Uterus (tissue), 3 donors: ENCODE measurements at regions not wholly inside any gene's neighbourhood (a gene's known extent, or its start where the extent isn't known, plus 50 kb on each side); places are given as distances from the start of the nearest gene placed in this dataset.

Source experiments
- DNase-seq, 2 donors: peaks; one replicate each; pipeline ENCODE4 v3.0.0-alpha.2; 2019 to 2020
- H3K27ac ChIP-seq, 2 donors: fragments of 200-600 bp; sonication (generic); 1 replicate in 1 of 2; 2 replicates in 1 of 2; pipeline ENCODE4 v1.5.1; 2016 to 2018
- H3K27me3 ChIP-seq, 2 donors: fragments of 200-600 bp; sonication (generic); one replicate each; pipeline ENCODE4 v1.5.1; 2018 to 2019; ENCODE audit warnings: control low read depth in 1 of 2
- H3K36me3 ChIP-seq, 2 donors: fragments of 200-600 bp; sonication (generic); one replicate each; pipeline ENCODE4 v1.5.1; 2019; ENCODE audit warnings: control low read depth in 1 of 2
- H3K4me1 ChIP-seq, 2 donors: fragments of 200-600 bp; sonication (generic); one replicate each; pipeline ENCODE4 v1.5.1; 2018 to 2019; ENCODE audit warnings: control low read depth in 1 of 2
- H3K4me3 ChIP-seq, 2 donors: fragments of 200-600 bp; sonication (generic); 1 replicate in 1 of 2; 2 replicates in 1 of 2; pipeline ENCODE4 v1.5.1; 2018 to 2019; ENCODE audit warnings: mild to moderate bottlenecking in 1 of 2
- H3K9me3 ChIP-seq, 2 donors: fragments of 200-600 bp; sonication (generic); one replicate each; pipeline ENCODE4 v1.5.1; 2019; ENCODE audit warnings: control low read depth in 1 of 2
- POLR2A ChIP-seq, 2 donors: fragments of 450-650 bp; IDR thresholded peaks; one replicate each; pipeline ENCODE4 v1.6.1; 2016; ENCODE audit warnings: antibody characterized with exemption in 2 of 2, mild to moderate bottlenecking in 1 of 2, moderate library complexity in 1 of 2
- intact Hi-C: fragments of 100-400 bp; cut with DNase I; formaldehyde crosslinking; loops from one replicate; pipeline ENCODE4 v1.15.1; 2023; ENCODE audit warnings: low total_unique reads
- TF ChIP-seq, protein P1 (sequence below), 4 experiments: fragments of 200-600 bp in 2 of 4; fragments of 450-650 bp in 2 of 4; sonication (generic) in 2 of 4; IDR thresholded peaks; one replicate each; pipeline ENCODE4 v1.5.1; 2016 to 2019; ENCODE audit warnings: antibody characterized with exemption in 4 of 4, mild to moderate bottlenecking in 2 of 4, moderate library complexity in 1 of 4
- donor health status: DM: yes; HTN: yes; CAD: no.

DNA sequence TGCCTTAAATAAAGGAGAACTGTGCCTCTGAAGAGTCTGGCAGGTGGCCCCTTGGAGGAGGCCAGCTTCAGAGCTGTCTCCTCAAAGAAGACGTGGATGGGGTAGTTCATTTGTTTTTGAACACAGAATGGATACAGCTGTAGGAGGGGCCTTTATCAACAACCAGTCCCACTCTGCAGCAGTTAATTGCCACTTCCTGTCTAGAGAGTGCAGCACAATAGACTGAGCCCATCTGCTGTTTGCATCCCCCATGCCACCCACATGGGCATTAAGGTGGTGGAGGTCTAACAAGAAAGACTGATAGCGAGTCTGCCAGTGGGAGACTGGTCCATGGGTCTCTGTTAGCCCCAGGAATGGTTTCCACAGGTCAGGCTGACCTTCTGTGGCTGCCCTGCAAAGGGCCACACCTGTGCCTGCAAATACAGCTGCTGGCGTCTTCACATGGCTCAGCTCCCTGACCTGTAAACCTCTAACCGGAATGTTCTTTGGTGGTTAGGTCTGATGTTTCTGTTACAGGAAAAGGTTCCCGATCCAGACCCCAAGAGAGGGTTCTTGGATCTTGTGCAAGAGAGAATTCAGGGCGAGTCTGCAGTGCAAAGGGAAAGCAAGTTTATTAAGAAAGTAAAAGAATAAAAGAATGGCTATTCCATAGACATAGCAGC lies 153.3 kb upstream of the ITGA6 start:
- peak overlapping the region; percentile 64 to 80 for H3K27ac ChIP-seq
- no peaks in the 10 kb centered on the region for H3K9me3 ChIP-seq
- TF ChIP-seq, protein P1, sequence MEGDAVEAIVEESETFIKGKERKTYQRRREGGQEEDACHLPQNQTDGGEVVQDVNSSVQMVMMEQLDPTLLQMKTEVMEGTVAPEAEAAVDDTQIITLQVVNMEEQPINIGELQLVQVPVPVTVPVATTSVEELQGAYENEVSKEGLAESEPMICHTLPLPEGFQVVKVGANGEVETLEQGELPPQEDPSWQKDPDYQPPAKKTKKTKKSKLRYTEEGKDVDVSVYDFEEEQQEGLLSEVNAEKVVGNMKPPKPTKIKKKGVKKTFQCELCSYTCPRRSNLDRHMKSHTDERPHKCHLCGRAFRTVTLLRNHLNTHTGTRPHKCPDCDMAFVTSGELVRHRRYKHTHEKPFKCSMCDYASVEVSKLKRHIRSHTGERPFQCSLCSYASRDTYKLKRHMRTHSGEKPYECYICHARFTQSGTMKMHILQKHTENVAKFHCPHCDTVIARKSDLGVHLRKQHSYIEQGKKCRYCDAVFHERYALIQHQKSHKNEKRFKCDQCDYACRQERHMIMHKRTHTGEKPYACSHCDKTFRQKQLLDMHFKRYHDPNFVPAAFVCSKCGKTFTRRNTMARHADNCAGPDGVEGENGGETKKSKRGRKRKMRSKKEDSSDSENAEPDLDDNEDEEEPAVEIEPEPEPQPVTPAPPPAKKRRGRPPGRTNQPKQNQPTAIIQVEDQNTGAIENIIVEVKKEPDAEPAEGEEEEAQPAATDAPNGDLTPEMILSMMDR (IDR thresholded peaks at IDR 0.05), result no peak
- no peak for TF ChIP-seq POLR2A (IDR thresholded peaks at IDR 0.05)
- H3K4me3 ChIP-seq, result no peak overlapping the region
- no peak for DNase-seq
- no peaks in the 10 kb centered on the region for H3K27me3 ChIP-seq
- H3K36me3 ChIP-seq, result no peaks in the 10 kb centered on the region
- peaks cover 3 to 8% of the 10 kb centered on the region in 2 donors for H3K4me1 ChIP-seq
- intact Hi-C loops, result no loop called here

DNA sequence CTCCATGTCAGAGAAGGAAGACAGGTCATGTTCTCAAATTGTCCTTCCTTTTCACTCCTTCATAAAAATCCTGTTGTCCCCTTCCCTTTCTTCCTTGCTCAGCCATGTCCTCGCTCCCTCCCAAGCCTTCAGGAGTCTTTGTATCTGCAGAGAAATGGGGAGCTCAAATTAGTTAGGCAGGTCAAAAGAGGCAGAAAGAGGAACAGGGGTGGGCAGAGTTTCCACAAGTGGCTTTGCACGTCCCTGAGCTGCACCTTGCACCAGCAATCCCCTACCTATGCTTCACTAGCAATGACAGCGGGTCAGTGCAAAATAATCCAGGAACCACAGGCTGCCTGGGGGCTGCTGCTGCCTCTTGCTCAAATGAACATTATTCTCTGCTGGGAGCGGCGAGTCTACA lies 152.1 kb upstream of the ITGA6 start:
- intact Hi-C loops, result no loop called here
- TF ChIP-seq POLR2A (IDR thresholded peaks at IDR 0.05), result no peak
- TF ChIP-seq, protein P1 (IDR thresholded peaks at IDR 0.05), result no peak

DNA sequence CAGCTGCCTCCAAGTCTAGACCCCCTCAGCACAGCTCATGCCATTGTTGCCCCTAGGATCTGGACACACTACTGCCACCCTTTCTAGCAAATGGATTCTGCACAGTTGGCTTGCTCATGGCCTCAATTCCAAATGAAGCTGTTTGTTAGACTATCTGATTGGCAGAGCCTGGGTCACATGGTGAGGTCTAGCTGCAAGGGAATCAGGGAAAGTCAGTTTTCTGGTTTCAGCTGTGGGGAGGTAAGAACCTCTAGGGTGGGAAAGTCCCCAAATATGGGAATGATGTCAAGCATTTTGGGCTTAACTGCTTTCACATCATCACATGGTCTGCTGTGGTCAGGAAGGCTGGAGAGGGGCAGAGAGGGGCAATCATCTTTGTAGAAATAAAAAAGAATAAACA lies 150.4 kb upstream of the ITGA6 start:
- intact Hi-C loops, result no loop called here
- Histone ChIP-seq H3K4me1 (peaks cover 3 to 4% of the 10 kb centered on the region in 2 donors), H3K9me3 (no peaks in the 10 kb centered on the region), H3K27me3 (no peaks in the 10 kb centered on the region), H3K27ac (no peak overlapping the region), H3K4me3 (no peak overlapping the region), H3K36me3 (no peaks in the 10 kb centered on the region)
- TF ChIP-seq, protein P1 (IDR thresholded peaks at IDR 0.05), result no peak
- TF ChIP-seq POLR2A (IDR thresholded peaks at IDR 0.05), result no peak
- no peak for DNase-seq

More for the DNA sequence above, 152.1 kb upstream of the ITGA6 start:
- Histone ChIP-seq H3K27ac (peak overlapping the region; percentile 64 to 80), H3K27me3 (no peaks in the 10 kb centered on the region), H3K36me3 (no peaks in the 10 kb centered on the region), H3K9me3 (no peaks in the 10 kb centered on the region), H3K4me3 (no peak overlapping the region), H3K4me1 (peaks cover 3 to 8% of the 10 kb centered on the region in 2 donors)
- no peak for DNase-seq

DNA sequence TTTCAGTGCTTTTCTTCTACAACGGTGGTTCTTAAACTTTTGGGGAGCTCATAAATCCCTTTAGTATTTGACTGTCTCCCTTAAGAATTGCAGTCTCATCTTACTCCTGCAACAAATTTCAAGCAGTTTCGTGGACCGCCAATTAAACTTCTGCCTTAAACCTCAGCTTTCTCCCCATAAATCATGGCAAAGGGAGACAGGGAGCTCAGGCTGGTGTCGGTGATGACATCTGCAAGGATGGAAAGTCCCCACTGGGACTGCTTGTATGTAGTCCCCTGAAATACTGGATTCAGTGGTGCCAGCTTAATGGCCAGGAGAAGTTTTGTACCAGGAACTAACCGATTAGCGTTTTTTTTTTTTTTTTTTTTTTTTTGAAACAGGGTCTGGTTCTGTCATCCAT lies 148.7 kb upstream of the ITGA6 start:
- no peak for DNase-seq
- Histone ChIP-seq H3K4me1 (peaks cover 3 to 4% of the 10 kb centered on the region in 2 donors), H3K36me3 (no peaks in the 10 kb centered on the region), H3K9me3 (no peaks in the 10 kb centered on the region), H3K27me3 (no peaks in the 10 kb centered on the region), H3K4me3 (no peak overlapping the region), H3K27ac (no peak overlapping the region)
- TF ChIP-seq, protein P1 (IDR thresholded peaks at IDR 0.05), result no peak
- TF ChIP-seq POLR2A (IDR thresholded peaks at IDR 0.05), result no peak
- intact Hi-C loops, result no loop called here

DNA sequence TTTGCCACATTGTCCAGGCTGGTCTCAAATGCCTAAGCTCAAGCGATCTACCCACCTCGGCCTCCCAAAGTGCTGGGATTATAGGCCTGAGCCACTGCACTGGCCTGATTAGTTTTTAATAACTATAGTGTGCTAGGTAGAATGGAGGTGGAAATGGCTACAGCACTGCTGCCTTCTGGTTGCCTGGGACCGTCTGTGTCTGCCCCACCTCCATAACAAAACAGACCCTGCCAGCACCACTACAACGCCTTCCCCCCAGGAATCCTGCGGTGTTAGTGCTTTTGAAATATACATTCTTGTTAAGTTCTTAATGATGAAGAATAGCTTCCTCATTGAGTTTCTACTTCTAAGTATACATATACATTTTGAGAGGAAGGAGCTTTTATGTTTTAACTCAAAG lies 148.2 kb upstream of the ITGA6 start:
- peaks cover 0 to 3% of the 10 kb centered on the region in 2 donors for H3K4me1 ChIP-seq
- no peaks in the 10 kb centered on the region for H3K36me3 ChIP-seq
- no peak overlapping the region for H3K27ac ChIP-seq
- no peak for TF ChIP-seq POLR2A (IDR thresholded peaks at IDR 0.05)
- TF ChIP-seq, protein P1 (IDR thresholded peaks at IDR 0.05), result no peak
- H3K27me3 ChIP-seq, result no peaks in the 10 kb centered on the region
- no peak overlapping the region for H3K4me3 ChIP-seq
- intact Hi-C loops, result no loop called here
- no peak for DNase-seq
- H3K9me3 ChIP-seq, result no peaks in the 10 kb centered on the region
